GM12892 (cell line): ENCODE measurements at regions not wholly inside any gene's neighbourhood (a gene's known extent, or its start where the extent isn't known, plus 50 kb on each side); places are given as distances from the start of the nearest gene placed in this dataset.
"Not testable (repeated sequence)": the region's sequence is repeated elsewhere in the genome, so short reads cannot be mapped to it uniquely, and the experiment has no call there.

Source experiments
- DNase-seq: peaks from one replicate; pipeline ENCODE4 v3.0.0; 2011; ENCODE audit not compliant: insufficient read length
- FAIRE-seq: peaks from 2 replicates; lab custom pipeline; 2011; peaks lifted over from hg19 to GRCh38; lab: Jason Lieb, UNC
- POLR2A ChIP-seq: IDR thresholded peaks from 2 replicates; pipeline ENCODE4 v1.6.1; 2011; ENCODE audit warnings: low read depth, low read length, control low read depth
- POLR2AphosphoS5 ChIP-seq: IDR thresholded peaks from 2 replicates; pipeline ENCODE4 v1.6.1; 2011; ENCODE audit warnings: low read depth, low read length, control low read depth
- TAF1 ChIP-seq: IDR thresholded peaks from 2 replicates; pipeline ENCODE4 v1.6.1; 2011; ENCODE audit warnings: low read depth, mild to moderate bottlenecking, control low read depth, low read length, borderline replicate concordance

- TF ChIP-seq POLR2AphosphoS5, result no peak
- no peak for TF ChIP-seq TAF1
- no peak for TF ChIP-seq POLR2A
- DNase-seq, result no peak
- no peak for FAIRE-seq
These were observed 441.7 kb downstream of the CDH11 start for GRCh38 chr16:64679976-64680690.

DNA sequence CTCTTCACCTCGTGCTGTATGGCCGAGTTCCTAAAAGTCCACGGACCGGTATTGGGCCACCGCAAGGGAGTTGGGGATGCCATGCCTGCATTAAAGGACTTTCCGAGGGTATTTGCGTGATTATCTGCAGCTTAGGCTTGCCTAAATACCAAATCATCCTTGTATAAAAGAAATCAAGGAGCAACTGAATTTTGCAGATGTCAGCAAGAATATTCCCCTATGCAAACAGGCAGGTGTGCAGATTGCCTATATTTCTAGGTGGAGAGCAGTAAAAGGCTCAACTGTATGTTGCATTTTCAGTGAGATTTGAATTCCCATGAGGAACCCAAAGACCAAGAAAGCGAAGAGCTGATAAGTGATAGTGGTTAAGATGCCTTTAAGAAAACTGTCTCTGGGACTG, 452.3 kb downstream of the CDH11 start:
- FAIRE-seq, result no peak
- no peak for DNase-seq
- TF ChIP-seq POLR2AphosphoS5 (no peak), TAF1 (no peak), POLR2A (no peak)

DNA sequence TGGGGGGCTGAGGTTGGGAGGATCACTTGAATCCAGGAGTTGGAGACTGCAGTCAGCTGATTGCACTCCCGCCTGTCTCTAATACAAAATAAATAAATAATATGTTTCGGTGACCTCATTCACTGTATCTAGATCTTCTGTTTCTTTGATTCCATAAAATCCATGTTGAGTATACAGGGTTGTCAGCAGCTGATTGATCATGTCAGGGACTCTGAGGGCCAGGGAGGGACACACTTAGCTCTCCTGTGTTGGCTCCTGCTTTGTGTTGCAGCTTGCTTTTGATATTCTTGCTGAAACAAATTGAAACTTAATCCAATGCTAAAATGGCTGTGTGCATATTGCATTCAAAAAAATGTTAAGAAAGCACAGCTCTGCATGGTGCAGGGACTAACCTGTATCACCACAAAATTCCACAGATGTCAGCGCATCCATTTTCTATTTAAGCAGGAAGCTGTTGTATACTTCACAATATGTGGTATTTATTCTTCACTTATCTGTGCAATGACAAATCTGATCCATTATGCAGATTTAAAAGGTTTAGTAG, 454.5 kb downstream of the CDH11 start:
- DNase-seq, result no peak
- FAIRE-seq, result no peak
- TF ChIP-seq POLR2AphosphoS5 (no peak), TAF1 (no peak), POLR2A (no peak)

GRCh38 chr16:64662312-64662711, 459.6 kb downstream of the CDH11 start:
- not testable (repeated sequence) for FAIRE-seq, DNase-seq

DNA sequence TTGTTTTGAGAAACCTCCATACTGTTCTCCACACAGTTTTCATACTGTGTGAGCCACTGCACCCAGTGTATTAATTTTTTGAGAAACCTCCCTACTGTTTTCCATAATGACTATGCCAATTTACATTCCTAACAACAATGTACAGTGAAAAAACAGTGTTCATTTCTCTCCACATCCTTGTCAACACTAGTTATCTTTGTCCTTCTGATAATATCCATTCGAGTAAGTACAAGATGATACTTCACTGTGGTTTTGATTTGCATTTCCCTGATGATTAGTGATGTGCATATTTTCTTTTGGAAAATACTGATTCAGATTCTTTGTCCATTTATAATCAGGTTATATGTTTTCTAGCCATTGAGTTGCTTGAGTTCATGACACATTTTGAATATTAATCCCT, 462.0 kb downstream of the CDH11 start:
- no peak for DNase-seq
- FAIRE-seq, result no peak
- TF ChIP-seq POLR2AphosphoS5 (no peak), TAF1 (no peak), POLR2A (no peak)

GRCh38 chr16:64657316-64658011, 464.4 kb downstream of the CDH11 start:
- no peak for FAIRE-seq

GRCh38 chr16:64656471-64656870, 465.4 kb downstream of the CDH11 start:
- FAIRE-seq (no peak), DNase-seq (no peak)
- no peak for TF ChIP-seq POLR2A
- no peak for TF ChIP-seq POLR2AphosphoS5
- no peak for TF ChIP-seq TAF1

More at GRCh38 chr16:64657316-64658011, 464.4 kb downstream of the CDH11 start:
- no peak for DNase-seq
- no peak for TF ChIP-seq POLR2A
- TF ChIP-seq TAF1, result no peak
- TF ChIP-seq POLR2AphosphoS5, result no peak

GRCh38 chr16:64654178-64654577, 467.7 kb downstream of the CDH11 start:
- DNase-seq (no peak), FAIRE-seq (no peak)
- no peak for TF ChIP-seq TAF1
- no peak for TF ChIP-seq POLR2AphosphoS5
- TF ChIP-seq POLR2A, result no peak

DNA sequence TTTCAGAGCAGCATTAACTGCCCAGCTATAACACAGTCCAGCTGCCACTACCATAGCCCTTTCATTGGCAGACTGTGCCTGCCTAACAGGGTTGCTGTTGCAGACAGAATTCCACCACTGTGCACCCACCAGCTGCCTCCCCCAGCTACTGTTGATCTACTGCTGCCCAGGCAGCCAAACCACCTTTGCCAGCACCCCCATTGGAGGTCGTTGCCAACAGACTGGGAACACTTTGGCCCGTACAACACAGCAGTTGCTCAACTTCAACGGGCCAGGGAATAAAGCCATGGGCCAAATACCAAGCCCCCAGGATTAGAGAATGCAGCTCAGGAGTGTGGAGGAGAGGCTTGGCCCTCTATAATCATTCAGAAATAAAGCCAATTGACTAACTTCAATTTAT, 473.6 kb downstream of the CDH11 start:
- no peak for DNase-seq
- no peak for FAIRE-seq
- TF ChIP-seq POLR2A (no peak), TAF1 (no peak), POLR2AphosphoS5 (no peak)

- FAIRE-seq (no peak), DNase-seq (no peak)
- TF ChIP-seq POLR2A (no peak), TAF1 (no peak), POLR2AphosphoS5 (no peak)
These were observed 480.5 kb downstream of the CDH11 start for GRCh38 chr16:64641343-64641742.

DNA sequence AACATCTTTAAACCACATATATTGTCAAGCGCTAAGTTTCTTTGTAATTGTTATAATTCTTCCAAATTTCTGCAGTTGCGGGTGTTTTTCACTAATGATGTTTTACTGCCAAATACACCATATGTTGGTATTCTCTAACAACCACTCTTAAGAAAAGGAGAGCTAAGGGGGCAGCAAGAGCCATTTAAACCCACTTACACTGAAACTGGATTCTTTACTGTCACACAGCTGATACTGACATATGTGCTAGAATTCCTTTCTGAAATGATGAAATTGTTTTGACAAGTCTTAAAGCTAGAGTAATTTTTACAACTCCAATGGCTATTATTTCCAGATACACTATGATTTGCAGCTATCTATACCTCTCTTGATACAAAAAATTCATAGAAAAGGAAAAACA, 483.1 kb downstream of the CDH11 start:
- no peak for DNase-seq
- no peak for FAIRE-seq

DNA sequence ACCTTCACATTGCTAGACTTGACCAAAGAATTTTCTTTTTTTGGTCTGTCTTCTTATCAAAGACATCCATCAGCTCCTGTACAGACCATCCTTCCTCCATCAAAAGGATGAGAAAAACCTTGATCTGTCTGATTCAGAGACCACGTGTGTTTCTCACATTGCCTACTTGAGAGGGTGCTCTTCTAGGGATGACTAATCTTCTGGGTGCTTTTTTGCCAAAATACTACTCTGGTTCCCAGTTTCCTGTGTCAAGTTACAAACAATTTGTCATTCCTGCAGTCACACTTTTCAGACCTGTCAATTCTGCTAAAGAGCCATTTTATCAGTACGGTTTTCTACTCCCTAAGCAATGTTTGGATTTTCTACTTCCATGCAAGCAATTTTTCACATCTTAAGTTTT, 492.2 kb downstream of the CDH11 start:
- FAIRE-seq, result no peak
- DNase-seq, result no peak
- no peak for TF ChIP-seq POLR2AphosphoS5

More for the DNA sequence above, 483.1 kb downstream of the CDH11 start:
- TF ChIP-seq POLR2A, result no peak
- TF ChIP-seq TAF1, result no peak
- TF ChIP-seq POLR2AphosphoS5, result no peak
